ENCODE measurements at regions not wholly inside any gene's neighbourhood (a gene's known extent, or its start where the extent isn't known, plus 50 kb on each side); places are given as distances from the start of the nearest gene placed in this dataset.

GRCh38 chr1:244265507-244265906, 186.2 kb downstream of the ADSS2 start:
- TF ChIP-seq CTCF (IDR thresholded peaks at IDR 0.05; ENCODE audit: control insufficient read depth, insufficient read depth, low read depth, low read length, missing control alignments), result no peak

GRCh38 chr1:244269169-244269568, 182.5 kb downstream of the ADSS2 start:
- TF ChIP-seq CTCF (IDR thresholded peaks at IDR 0.05; ENCODE audit: control insufficient read depth, insufficient read depth, low read depth, low read length, missing control alignments), result no peak
- no peak for DNase-seq (ENCODE audit: low read depth)
- no peak overlapping the region for H3K4me3 ChIP-seq (ENCODE audit: control insufficient read depth, low read depth, low read length)

More at GRCh38 chr1:244265507-244265906, 186.2 kb downstream of the ADSS2 start:
- H3K4me3 ChIP-seq (ENCODE audit: control insufficient read depth, low read depth, low read length), result no peak overlapping the region
- no peak for DNase-seq (ENCODE audit: low read depth)

- no peak for TF ChIP-seq CTCF (IDR thresholded peaks at IDR 0.05; ENCODE audit: control insufficient read depth, insufficient read depth, low read depth, low read length, missing control alignments)
- no peak overlapping the region for H3K4me3 ChIP-seq (ENCODE audit: control insufficient read depth, low read depth, low read length)
- no peak for DNase-seq (ENCODE audit: low read depth)
Measured at GRCh38 chr1:244271004-244271403, 180.7 kb downstream of the ADSS2 start.

- no peak overlapping the region for H3K4me3 ChIP-seq (ENCODE audit: control insufficient read depth, low read depth, low read length)
- TF ChIP-seq CTCF (IDR thresholded peaks at IDR 0.05; ENCODE audit: control insufficient read depth, insufficient read depth, low read depth, low read length, missing control alignments), result no peak
- no peak for DNase-seq (ENCODE audit: low read depth)
Measured at GRCh38 chr1:244271691-244272308, 179.9 kb downstream of the ADSS2 start.

- peak; percentile 89 for TF ChIP-seq CTCF (IDR thresholded peaks at IDR 0.05; ENCODE audit: control insufficient read depth, insufficient read depth, low read depth, low read length, missing control alignments)
- peak; percentile 71 for DNase-seq (ENCODE audit: low read depth)
- no peak overlapping the region for H3K4me3 ChIP-seq (ENCODE audit: control insufficient read depth, low read depth, low read length)
Measured at GRCh38 chr1:244272471-244273261, 179.0 kb downstream of the ADSS2 start.

- H3K4me3 ChIP-seq (ENCODE audit: control insufficient read depth, low read depth, low read length), result peak overlapping the region; percentile 32
- no peak for DNase-seq (ENCODE audit: low read depth)
- no peak for TF ChIP-seq CTCF (IDR thresholded peaks at IDR 0.05; ENCODE audit: control insufficient read depth, insufficient read depth, low read depth, low read length, missing control alignments)
Measured at GRCh38 chr1:244273262-244273844, 178.4 kb downstream of the ADSS2 start.
